Activated T-helper 2 cell treated with anti-CD3 and anti-CD28 coated beads, Interferon-gamma antibody, Interleukin-2, Interleukin-4, amounts not matched to agents 10 μg/mL and 5 μg/mL and 100 μg/mL, durations not matched to agents 14 hours and 24 hours and 36 hours (primary cell): ENCODE measurements at regions not wholly inside any gene's neighbourhood (a gene's known extent, or its start where the extent isn't known, plus 50 kb on each side); places are given as distances from the start of the nearest gene placed in this dataset.
A peak's percentile ranks its signal among the peaks of the same experiment; 100 is the strongest.
"Not testable (repeated sequence)": the region's sequence is repeated elsewhere in the genome, so short reads cannot be mapped to it uniquely, and the experiment has no call there.

Experiments
- DNase-seq: peaks from one replicate; pipeline ENCODE4 v3.0.0; 2021; ENCODE audit warnings: low spot score
- H3K27ac Mint-ChIP-seq: one replicate; pipeline ENCODE4 v1.8.0; 2021; ENCODE audit warnings: mixed read lengths
- H3K27me3 Mint-ChIP-seq: one replicate; pipeline ENCODE4 v1.8.0; 2021; ENCODE audit warnings: low read depth, mixed read lengths
- H3K36me3 Mint-ChIP-seq: one replicate; pipeline ENCODE4 v1.8.0; 2021; ENCODE audit warnings: low read depth, mixed read lengths
- H3K4me1 Mint-ChIP-seq: one replicate; pipeline ENCODE4 v1.8.0; 2021; ENCODE audit warnings: low read depth, mixed read lengths
- H3K4me3 Mint-ChIP-seq: one replicate; pipeline ENCODE4 v1.8.0; 2021; ENCODE audit warnings: low read depth, mild to moderate bottlenecking, moderate library complexity, mixed read lengths
- H3K9me3 Mint-ChIP-seq: one replicate; pipeline ENCODE4 v1.8.0; 2021; ENCODE audit warnings: mixed read lengths
- intact Hi-C: fragments of 100-400 bp; cut with micrococcal nuclease; formaldehyde crosslinking; loops from one replicate; pipeline ENCODE4 v1.15.1; 2023

GRCh38 chrX:121150217-121150616, 102.8 kb downstream of the GLUD2 start:
- Mint-ChIP-seq H3K4me3 (no peak overlapping the region), H3K9me3 (no peaks in the 10 kb centered on the region), H3K27ac (no peak overlapping the region), H3K4me1 (peaks cover 7% of the 10 kb centered on the region), H3K27me3 (no peaks in the 10 kb centered on the region), H3K36me3 (no peaks in the 10 kb centered on the region)
- intact Hi-C loops, result no loop called here
- no peak for DNase-seq

GRCh38 chrX:121151293-121151692, 103.9 kb downstream of the GLUD2 start:
- Mint-ChIP-seq H3K4me3 (no peak overlapping the region), H3K27ac (no peak overlapping the region), H3K4me1 (peaks cover 2% of the 10 kb centered on the region), H3K9me3 (no peaks in the 10 kb centered on the region), H3K36me3 (no peaks in the 10 kb centered on the region), H3K27me3 (no peaks in the 10 kb centered on the region)
- intact Hi-C loops, result no loop called here
- DNase-seq, result no peak

- H3K27me3 Mint-ChIP-seq, result no peaks in the 10 kb centered on the region
- no peak overlapping the region for H3K4me3 Mint-ChIP-seq
- no peaks in the 10 kb centered on the region for H3K36me3 Mint-ChIP-seq
- H3K27ac Mint-ChIP-seq, result no peak overlapping the region
- peaks cover 16% of the 10 kb centered on the region for H3K4me1 Mint-ChIP-seq
- DNase-seq, result no peak
- no peaks in the 10 kb centered on the region for H3K9me3 Mint-ChIP-seq
- intact Hi-C loops, result no loop called here
Observed at GRCh38 chrX:121154858-121155404, 107.5 kb downstream of the GLUD2 start.

GRCh38 chrX:121160987-121161386, 113.6 kb downstream of the GLUD2 start:
- intact Hi-C loops, result loop anchor here (1.0 to 5.0 kb wide), 5 partner anchors 96 to 486 kb away; no protein-coding TSS in a partner anchor
- Mint-ChIP-seq H3K4me3 (peak overlapping the region; percentile 17), H3K27me3 (no peaks in the 10 kb centered on the region), H3K27ac (peak overlapping the region; percentile 88), H3K9me3 (no peaks in the 10 kb centered on the region), H3K36me3 (no peaks in the 10 kb centered on the region), H3K4me1 (peaks cover 37% of the 10 kb centered on the region)
- no peak for DNase-seq

GRCh38 chrX:121161501-121161933, 114.1 kb downstream of the GLUD2 start:
- no peaks in the 10 kb centered on the region for H3K9me3 Mint-ChIP-seq
- intact Hi-C loops, result loop anchor here (1.0 to 5.0 kb wide), 5 partner anchors 96 to 486 kb away; no protein-coding TSS in a partner anchor
- H3K27ac Mint-ChIP-seq, result peak overlapping the region; percentile 88
- no peaks in the 10 kb centered on the region for H3K36me3 Mint-ChIP-seq
- H3K27me3 Mint-ChIP-seq, result no peaks in the 10 kb centered on the region
- peaks cover 37% of the 10 kb centered on the region for H3K4me1 Mint-ChIP-seq
- peak overlapping the region; percentile 48 for H3K4me3 Mint-ChIP-seq
- no peak for DNase-seq

DNA sequence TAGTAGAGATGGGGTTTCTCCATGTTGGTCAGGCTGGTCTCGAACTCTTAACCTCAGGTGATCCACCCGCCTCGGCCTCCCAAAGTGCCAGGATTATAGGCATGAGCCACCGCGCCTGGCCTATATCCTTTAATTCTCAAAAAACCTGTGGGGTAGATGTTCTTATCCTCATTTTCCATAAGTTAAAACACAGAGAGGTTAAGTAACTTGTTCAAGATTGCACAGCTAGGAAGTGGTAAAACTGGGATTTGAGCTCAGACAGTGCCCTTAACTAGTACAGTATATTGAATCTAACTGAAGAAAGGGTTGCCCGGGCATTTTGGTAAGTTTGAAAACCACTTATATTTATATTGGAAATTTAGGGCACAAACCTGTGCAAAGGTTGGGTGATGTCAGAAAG, 116.0 kb downstream of the GLUD2 start:
- Mint-ChIP-seq H3K4me3 (no peak overlapping the region), H3K9me3 (no peaks in the 10 kb centered on the region), H3K27me3 (no peaks in the 10 kb centered on the region), H3K4me1 (peaks cover 26% of the 10 kb centered on the region), H3K27ac (no peak overlapping the region), H3K36me3 (no peaks in the 10 kb centered on the region)
- intact Hi-C loops, result loop anchor here (5.0 kb wide), 2 partner anchors 94 to 484 kb away; no protein-coding TSS in a partner anchor
- DNase-seq, result no peak

DNA sequence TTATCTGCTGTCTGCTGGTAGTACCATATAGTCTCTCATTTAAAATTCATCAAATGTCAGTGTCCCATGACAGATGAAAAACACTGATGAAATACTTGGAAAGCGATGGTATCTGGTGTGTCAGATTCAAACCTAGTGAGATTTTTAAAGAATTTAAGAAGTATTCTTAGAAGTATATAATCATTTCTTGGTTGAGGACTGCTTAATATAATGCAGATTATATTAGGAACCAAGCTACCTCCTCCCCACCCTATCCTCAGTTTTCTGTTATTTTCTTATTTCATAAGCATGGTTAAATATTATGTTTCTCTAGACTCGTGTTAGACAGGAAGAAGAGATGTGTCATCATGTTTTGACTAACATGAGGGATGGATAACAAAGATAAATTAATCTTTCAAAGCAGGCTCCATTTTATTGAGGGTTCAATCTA, 118.5 kb downstream of the GLUD2 start:
- Mint-ChIP-seq H3K4me1 (peaks cover 15% of the 10 kb centered on the region), H3K27me3 (no peaks in the 10 kb centered on the region), H3K9me3 (no peaks in the 10 kb centered on the region), H3K27ac (no peak overlapping the region), H3K36me3 (no peaks in the 10 kb centered on the region), H3K4me3 (no peak overlapping the region)
- DNase-seq, result no peak
- intact Hi-C loops, result no loop called here

DNA sequence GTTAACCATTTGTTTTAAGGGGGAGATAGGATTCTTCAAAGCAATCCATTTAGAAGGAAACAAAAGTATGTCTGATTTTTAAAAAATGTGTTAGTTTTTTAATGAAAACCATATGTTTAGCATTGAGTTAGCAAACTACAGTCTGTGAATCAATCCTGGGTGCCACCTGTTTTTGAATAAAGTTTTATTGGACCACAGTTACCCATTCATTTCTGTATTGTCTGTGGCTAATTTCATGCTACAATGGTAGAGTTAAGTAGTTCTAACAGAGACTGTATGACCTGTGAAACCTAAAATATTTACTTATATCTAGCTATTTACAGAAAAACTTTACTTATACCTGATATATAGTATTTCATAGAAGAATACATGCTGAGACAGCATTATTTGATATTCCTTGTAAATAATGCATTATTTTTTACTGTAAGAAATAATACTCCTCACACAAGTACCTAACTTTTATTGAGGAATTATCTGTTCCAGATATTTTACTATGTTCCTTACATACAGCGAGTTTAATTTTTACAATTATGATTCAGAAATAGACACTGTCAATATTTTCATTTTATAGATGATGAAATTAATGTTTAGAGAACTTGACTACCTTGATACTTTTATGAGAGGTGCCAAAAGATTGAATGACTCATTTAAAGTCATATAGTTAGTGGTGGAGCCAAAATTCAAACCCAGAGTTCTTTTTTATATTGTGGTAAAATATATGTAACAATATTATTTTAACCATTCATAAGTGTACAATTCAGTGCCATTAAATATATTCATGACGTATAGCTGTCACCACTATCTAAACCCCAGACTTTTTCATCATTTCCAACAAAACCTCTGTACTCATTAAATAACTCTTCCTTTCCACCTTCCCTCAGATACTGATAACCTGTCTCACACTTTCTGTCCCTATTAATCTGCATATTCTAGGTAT, 122.0 kb downstream of the GLUD2 start:
- no peaks in the 10 kb centered on the region for H3K9me3 Mint-ChIP-seq
- no peaks in the 10 kb centered on the region for H3K4me1 Mint-ChIP-seq
- H3K27me3 Mint-ChIP-seq, result no peaks in the 10 kb centered on the region
- H3K4me3 Mint-ChIP-seq, result no peak overlapping the region
- no peaks in the 10 kb centered on the region for H3K36me3 Mint-ChIP-seq
- intact Hi-C loops, result no loop called here
- DNase-seq, result no peak
- H3K27ac Mint-ChIP-seq, result no peak overlapping the region

DNA sequence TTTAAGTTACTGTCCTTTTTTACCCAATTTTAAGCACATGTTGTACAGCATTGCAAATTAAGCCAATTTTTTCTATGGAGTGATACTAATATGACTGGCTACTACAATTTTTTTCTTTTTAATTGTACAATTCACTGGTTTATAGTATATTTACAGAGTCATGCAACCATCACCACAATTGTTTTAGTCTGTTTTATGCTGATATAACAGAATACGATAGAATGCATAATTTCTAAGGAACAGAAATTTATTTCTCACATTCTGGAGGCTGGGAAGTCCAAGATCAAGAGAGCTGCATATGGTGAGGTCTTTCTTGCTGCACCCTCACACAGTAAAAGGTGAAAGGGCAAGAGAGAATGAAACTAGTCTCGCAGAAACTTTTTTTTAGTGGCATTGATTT, 125.3 kb downstream of the GLUD2 start:
- Mint-ChIP-seq H3K4me1 (no peaks in the 10 kb centered on the region), H3K4me3 (no peak overlapping the region), H3K9me3 (no peaks in the 10 kb centered on the region), H3K27ac (no peak overlapping the region), H3K27me3 (no peaks in the 10 kb centered on the region), H3K36me3 (no peaks in the 10 kb centered on the region)
- intact Hi-C loops, result no loop called here
- DNase-seq, result no peak

DNA sequence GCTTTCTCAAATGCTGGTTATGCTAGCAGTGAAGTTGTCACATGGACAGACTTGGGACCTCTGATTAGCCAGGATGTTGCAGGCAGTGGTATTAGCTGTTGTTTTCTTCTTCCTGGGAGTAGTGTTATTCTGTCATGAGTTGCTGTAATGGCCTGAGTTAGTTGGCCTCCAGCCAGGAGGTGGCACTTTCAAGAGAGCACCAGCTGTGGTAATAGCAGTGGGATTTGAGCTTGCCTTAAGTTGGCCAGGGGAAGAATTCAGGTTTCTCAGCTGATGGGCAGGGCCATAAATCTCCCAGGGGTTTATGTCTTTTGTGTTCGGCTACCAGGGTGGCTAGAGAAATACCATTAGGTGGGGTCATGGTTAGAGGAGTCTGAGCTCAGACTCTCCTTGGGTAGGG, 132.6 kb downstream of the GLUD2 start:
- H3K9me3 Mint-ChIP-seq, result no peaks in the 10 kb centered on the region
- DNase-seq, result no peak
- H3K36me3 Mint-ChIP-seq, result no peaks in the 10 kb centered on the region

GRCh38 chrX:121191779-121192178, 144.4 kb downstream of the GLUD2 start:
- Mint-ChIP-seq H3K27me3 (no peaks in the 10 kb centered on the region), H3K9me3 (peaks cover 5% of the 10 kb centered on the region), H3K27ac (no peak overlapping the region), H3K4me3 (no peak overlapping the region), H3K4me1 (no peaks in the 10 kb centered on the region), H3K36me3 (no peaks in the 10 kb centered on the region)
- intact Hi-C loops, result no loop called here
- DNase-seq, result no peak

More for the DNA sequence above, 132.6 kb downstream of the GLUD2 start:
- intact Hi-C loops, result no loop called here
- H3K27me3 Mint-ChIP-seq, result no peaks in the 10 kb centered on the region
- H3K4me1 Mint-ChIP-seq, result no peaks in the 10 kb centered on the region
- no peak overlapping the region for H3K27ac Mint-ChIP-seq
- H3K4me3 Mint-ChIP-seq, result no peak overlapping the region

DNA sequence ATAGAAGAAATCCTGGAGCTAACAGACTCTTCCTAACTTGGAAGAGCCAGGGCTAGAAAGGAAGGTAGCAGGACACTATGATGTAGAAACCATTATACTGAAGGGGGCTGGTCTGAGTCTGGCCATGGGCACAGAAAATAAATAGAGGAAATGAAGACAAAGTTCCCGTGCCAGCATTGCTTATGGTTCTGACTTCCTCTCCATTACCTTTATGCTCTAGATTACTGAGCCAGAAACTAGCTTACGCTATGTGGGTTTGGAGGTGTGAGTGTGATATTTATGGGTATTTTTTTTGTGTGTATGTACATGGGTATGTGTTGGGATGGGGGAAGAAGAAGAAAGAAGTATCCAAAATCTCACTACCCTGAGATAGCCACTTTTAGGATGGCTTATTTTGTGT, 148.3 kb downstream of the GLUD2 start:
- no peak overlapping the region for H3K4me3 Mint-ChIP-seq
- no peak for DNase-seq
- no peaks in the 10 kb centered on the region for H3K9me3 Mint-ChIP-seq
- H3K27ac Mint-ChIP-seq, result no peak overlapping the region
- no peaks in the 10 kb centered on the region for H3K36me3 Mint-ChIP-seq
- no peaks in the 10 kb centered on the region for H3K27me3 Mint-ChIP-seq
- intact Hi-C loops, result no loop called here
- no peaks in the 10 kb centered on the region for H3K4me1 Mint-ChIP-seq

DNA sequence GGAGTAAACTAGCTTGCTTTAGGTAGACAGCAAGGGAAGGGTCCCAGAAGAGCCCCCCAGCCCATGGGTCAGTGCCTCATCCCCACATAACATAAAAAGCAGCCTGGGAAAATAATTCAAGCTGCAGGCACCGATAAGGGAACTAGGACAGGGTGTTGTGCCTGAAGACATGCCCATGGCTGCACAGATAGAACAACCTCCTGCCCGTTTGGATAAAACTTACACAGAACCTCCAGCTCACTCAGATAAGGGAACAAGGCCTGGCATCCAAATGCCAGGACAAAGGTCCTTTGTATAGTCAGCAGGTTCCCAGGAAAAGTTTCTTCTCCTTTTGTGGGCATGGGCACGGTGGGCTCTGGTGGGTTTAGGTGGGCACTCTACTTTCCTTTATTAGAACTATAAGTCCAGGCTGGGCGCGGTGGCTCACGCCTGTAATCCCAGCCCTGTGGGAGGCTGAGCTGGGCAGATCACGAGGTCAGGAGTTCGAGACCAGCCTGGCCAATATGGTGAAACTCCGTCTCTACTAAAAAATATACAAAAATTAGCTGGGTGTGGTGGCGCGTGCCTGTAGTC, 149.5 kb downstream of the GLUD2 start:
- H3K27ac Mint-ChIP-seq, H3K4me3 Mint-ChIP-seq, H3K27me3 Mint-ChIP-seq, H3K36me3 Mint-ChIP-seq, DNase-seq, H3K4me1 Mint-ChIP-seq, intact Hi-C loops, H3K9me3 Mint-ChIP-seq: not testable (repeated sequence)
